GM19372 (cell line): ENCODE measurements at regions not wholly inside any gene's neighbourhood (a gene's known extent, or its start where the extent isn't known, plus 50 kb on each side); places are given as distances from the start of the nearest gene placed in this dataset.

Experiments used
- ATAC-seq: cut with Tn5 transposase; IDR thresholded peaks from one replicate; pipeline ENCODE4 v1.9.1; 2021; ENCODE audit warnings: mild to moderate bottlenecking, low read depth, moderate library complexity; ENCODE audit not compliant: unreplicated experiment

- no peak for ATAC-seq
Observed at GRCh38 chrX:20361081-20361889, 94.6 kb upstream of the RPS6KA3 start.

- no peak for ATAC-seq
Observed at GRCh38 chrX:20355187-20355586, 88.5 kb upstream of the RPS6KA3 start.

DNA sequence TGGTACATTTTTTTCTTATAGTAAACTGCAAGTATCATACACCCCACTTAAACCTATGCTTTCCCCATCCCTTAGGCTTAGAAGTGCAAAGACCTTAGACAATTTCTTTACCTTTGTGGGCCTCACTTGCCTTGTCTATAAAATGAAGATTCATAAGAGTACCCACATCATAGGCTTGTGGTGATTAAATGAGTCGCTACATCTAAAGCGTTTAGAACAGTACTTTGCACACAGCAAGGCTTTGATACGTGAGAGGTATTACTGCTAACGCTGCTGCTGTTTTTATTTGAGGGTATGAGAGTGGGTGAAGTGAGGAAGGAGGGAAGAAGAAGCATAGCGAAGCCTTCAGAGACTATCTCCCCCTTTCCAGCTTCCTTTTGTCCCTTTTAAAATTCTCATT lies 87.8 kb upstream of the RPS6KA3 start:
- ATAC-seq = no peak

- no peak for ATAC-seq
Observed at GRCh38 chrX:20352935-20353336, 86.2 kb upstream of the RPS6KA3 start.

- ATAC-seq = no peak
Observed at GRCh38 chrX:20352504-20352903, 85.8 kb upstream of the RPS6KA3 start.

DNA sequence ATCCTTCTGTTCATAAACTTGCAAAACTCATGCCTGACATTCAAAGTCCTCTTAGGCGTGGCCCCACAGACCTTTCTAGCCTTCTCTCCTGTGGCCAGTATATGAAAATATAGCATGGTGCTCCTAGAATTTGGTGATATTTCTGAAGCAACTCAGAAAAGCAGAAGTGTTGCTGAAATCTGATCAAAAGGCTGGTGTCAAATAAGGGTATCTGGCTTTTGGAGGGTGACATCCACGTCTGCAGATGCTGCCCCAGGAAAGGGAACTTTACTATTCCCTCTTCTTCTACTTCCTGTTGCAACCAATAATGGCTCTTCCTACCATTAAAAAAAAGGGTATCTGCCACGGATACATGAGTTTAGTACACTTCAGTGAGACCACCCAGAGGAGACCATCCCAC lies 83.9 kb upstream of the RPS6KA3 start:
- ATAC-seq = no peak

DNA sequence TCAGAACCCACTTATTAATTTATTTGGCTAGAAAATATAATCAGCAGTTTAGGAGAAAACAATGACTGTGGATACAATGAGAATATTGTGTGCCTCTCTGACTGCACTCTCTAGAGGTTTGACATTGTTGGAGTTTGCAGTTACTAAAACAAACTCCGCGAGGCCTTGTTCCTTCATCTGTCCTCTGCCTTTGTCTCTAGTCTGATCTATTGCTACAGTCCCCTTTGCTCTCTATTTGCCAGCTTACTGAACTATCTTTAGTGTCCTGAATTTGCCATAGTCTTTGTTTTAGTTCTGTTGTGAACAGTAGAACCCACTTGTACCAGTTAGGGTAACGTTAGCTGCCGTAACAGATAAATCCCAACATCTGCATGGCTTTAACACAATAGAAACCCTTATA lies 81.4 kb upstream of the RPS6KA3 start:
- ATAC-seq = no peak

DNA sequence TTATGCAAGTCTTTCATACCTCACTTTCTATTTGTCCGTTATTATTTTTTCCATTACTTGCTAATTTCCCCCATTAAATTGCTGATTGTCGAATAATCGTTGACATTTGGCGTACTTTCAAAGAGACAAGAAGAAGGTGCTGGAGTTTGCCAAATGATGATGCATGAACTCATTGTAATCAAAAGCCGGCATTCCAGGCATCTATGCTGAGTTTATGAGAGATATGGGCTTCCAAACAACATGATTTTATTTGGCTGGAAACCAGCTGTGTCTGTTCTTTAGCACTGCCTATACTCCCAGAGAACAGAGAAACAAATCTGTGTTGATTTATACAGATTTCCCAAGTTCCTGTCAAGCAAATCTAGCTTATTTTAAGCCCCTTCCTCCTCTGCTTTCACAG lies 80.8 kb upstream of the RPS6KA3 start:
- no peak for ATAC-seq

DNA sequence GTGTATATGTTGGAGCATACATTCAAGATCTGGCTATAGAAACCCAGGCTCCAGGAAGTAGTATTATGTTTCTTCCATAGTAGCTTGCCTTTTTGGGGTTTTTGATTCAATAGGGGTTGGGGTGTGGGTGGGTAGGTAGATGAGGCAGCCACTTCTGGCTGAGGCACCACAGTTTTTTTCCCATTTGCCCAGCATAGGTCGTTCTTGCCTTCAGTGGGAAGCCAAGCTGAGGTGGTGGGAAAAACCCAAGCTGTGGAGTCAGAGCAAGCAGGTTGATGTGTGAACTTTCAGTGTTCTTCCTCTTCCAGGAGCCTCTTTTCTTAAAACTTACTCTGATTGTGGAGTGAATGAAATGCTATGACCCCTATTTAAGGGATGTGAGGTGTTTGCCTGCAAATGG lies 67.0 kb upstream of the RPS6KA3 start:
- no peak for ATAC-seq

- ATAC-seq = no peak
Observed at GRCh38 chrX:20330545-20330944, 63.8 kb upstream of the RPS6KA3 start.

- ATAC-seq = no peak
Observed at GRCh38 chrX:20329435-20329834, 62.7 kb upstream of the RPS6KA3 start.

DNA sequence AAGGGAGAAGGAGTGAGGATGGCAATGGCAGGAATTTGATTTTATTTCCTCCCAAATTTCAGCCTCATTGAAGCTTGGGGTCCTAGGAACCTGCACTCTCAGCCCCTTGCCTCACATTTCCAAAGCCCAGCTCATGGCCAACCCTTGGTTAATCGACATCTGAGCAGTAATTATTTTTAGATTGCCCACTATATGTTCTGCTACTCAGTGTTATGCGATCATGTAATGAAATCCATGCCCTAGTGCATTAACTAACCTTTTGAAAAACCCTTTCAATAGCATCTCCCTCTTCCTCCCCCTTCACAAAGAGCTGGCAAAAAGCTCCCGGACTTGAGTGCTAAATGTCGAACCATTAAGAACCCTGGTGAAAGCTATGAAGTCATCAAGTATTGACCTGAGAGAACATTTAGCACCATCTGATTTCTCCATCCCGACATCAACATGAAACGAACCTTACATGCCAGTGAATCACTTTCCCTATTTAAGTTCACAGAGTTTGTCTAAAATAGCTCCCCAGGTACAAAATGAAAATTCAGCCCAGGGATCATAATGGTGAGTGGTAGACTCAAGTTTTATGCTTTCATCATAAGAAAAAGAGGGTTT lies 59.2 kb upstream of the RPS6KA3 start:
- no peak for ATAC-seq

DNA sequence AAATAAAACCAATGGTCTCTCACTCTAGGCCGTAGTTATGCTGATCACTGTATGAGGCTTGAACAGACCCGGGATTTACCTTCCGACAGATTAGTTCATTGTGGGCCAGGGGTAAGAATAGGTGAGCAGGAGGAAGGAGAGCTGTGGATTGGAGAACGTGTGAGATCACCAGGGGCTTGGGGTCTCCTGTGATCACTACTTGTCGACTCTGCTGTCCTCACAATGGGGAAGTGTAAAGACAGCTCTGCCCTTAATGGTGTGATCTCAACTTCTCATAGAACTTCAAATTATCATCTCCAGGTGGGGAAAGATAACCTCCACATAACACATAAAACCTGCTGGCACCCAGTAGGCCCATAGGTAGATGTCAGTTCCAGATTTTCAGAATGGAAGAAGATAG lies 56.2 kb upstream of the RPS6KA3 start:
- ATAC-seq = no peak

- ATAC-seq = peak; percentile 94
Observed at GRCh38 chrX:20320461-20321159, 53.9 kb upstream of the RPS6KA3 start.

GRCh38 chrX:20319054-20319453 lies 52.3 kb upstream of the RPS6KA3 start:
- ATAC-seq = no peak

- no peak for ATAC-seq
Observed at GRCh38 chrX:20317873-20318272, 51.2 kb upstream of the RPS6KA3 start.
